A549 (cell line): ENCODE measurements at regions not wholly inside any gene's neighbourhood (a gene's known extent, or its start where the extent isn't known, plus 50 kb on each side); places are given as distances from the start of the nearest gene placed in this dataset.
A peak's percentile ranks its signal among the peaks of the same experiment; 100 is the strongest.

ENCODE experiments used
- ATAC-seq, 2 experiments: fragments of 200-7000 bp in 1 of 2; fragments of >200 bp in 1 of 2; cut with Nextera tagmentation in 1 of 2; cut with Tn5 transposase in 1 of 2; 3 replicates each; pipeline versions ENCODE4 v1.8.0 to v1.9.1; 2018 to 2020; ENCODE audit warnings: mild to moderate bottlenecking in 1 of 2, moderate library complexity in 1 of 2
- CTCF ChIA-PET: fragments of 300-600 bp; sonication (Branson Sonifier 250); formaldehyde crosslinking; extraction: SDS; loops from one replicate; lab custom pipeline; 2021; ENCODE audit warnings: antibody characterized with exemption, inconsistent platforms; lab: Yijun Ruan, JAX
- POLR2A ChIA-PET: fragments of 350-600 bp; formaldehyde crosslinking; extraction: SDS; loops from one replicate; lab custom pipeline; 2021; ENCODE audit warnings: antibody characterized with exemption, inconsistent platforms; lab: Yijun Ruan, JAX
- DNase-seq, 2 experiments: peaks; one replicate each; pipeline versions ENCODE4 v3.0.0 to v3.0.0-alpha.2; 2011 to 2016; ENCODE audit warnings: low read depth in 1 of 2, low spot score in 1 of 2
- FAIRE-seq: peaks from 2 replicates; lab custom pipeline; 2011; peaks lifted over from hg19 to GRCh38; lab: Jason Lieb, UNC
- H3K27ac ChIP-seq, 2 experiments: fragments of >200 bp; sonication (Bioruptor Twin); formaldehyde crosslinking; 3 replicates each; pipeline ENCODE4 v1.5.1; 2016 to 2017
- H3K4me1 ChIP-seq: fragments of >200 bp; sonication (Bioruptor Twin); formaldehyde crosslinking; 3 replicates; pipeline ENCODE4 v1.6.1; 2016
- H3K4me2 ChIP-seq: fragments of >200 bp; sonication (Bioruptor Twin); formaldehyde crosslinking; 3 replicates; pipeline ENCODE4 v1.6.1; 2016
- H3K4me3 ChIP-seq: fragments of >200 bp; sonication (Bioruptor Twin); formaldehyde crosslinking; 3 replicates; pipeline ENCODE4 v1.5.1; 2016
- H3K9me3 ChIP-seq: fragments of >200 bp; sonication (Bioruptor Twin); formaldehyde crosslinking; 3 replicates; pipeline ENCODE4 v1.6.1; 2016
- CEBPB ChIP-seq, 2 experiments: fragments of >200 bp in 1 of 2; sonication (Bioruptor Twin) in 1 of 2; formaldehyde crosslinking in 1 of 2; IDR thresholded peaks; 2 replicates each; pipeline ENCODE4 v1.6.1; 2012 to 2016
- EHF ChIP-seq: fragments of 250-450 bp; sonication (Bioruptor Pico); IDR thresholded peaks from 2 replicates; pipeline ENCODE4 v1.5.0; 2020; ENCODE audit warnings: mild to moderate bottlenecking
- EHMT2 ChIP-seq: fragments of 200-600 bp; sonication (generic); IDR thresholded peaks from 2 replicates; pipeline ENCODE4 v1.6.1; 2016; ENCODE audit warnings: antibody characterized with exemption, low read depth, mild to moderate bottlenecking, moderate library complexity
- EP300 ChIP-seq, 2 experiments: fragments of >200 bp; sonication (Bioruptor Twin); formaldehyde crosslinking; IDR thresholded peaks; 2 replicates in 1 of 2; 3 replicates in 1 of 2; pipeline ENCODE4 v1.6.1; 2016 to 2017
- HDAC2 ChIP-seq: fragments of 200-600 bp; sonication (generic); IDR thresholded peaks from 2 replicates; pipeline ENCODE4 v1.6.1; 2016
- HOXA7 ChIP-seq: fragments of 250-450 bp; sonication (Bioruptor Pico); IDR thresholded peaks from 2 replicates; pipeline ENCODE4 v1.5.0; 2020; ENCODE audit warnings: mild to moderate bottlenecking, moderate library complexity
- JUNB ChIP-seq: fragments of >200 bp; sonication (Bioruptor Twin); formaldehyde crosslinking; IDR thresholded peaks from 2 replicates; pipeline ENCODE4 v1.6.1; 2016
- KDM5A ChIP-seq: fragments of 200-600 bp; sonication (generic); IDR thresholded peaks from 2 replicates; pipeline ENCODE4 v1.6.1; 2016; ENCODE audit warnings: antibody characterized with exemption, mild to moderate bottlenecking
- MYC ChIP-seq: IDR thresholded peaks from 2 replicates; pipeline ENCODE4 v1.6.1; 2012; ENCODE audit warnings: mild to moderate bottlenecking, inconsistent platforms, low read length, improper control_type of control experiment, borderline replicate concordance
- PHF8 ChIP-seq: fragments of 200-600 bp; sonication (generic); IDR thresholded peaks from 2 replicates; pipeline ENCODE4 v1.6.1; 2016; ENCODE audit warnings: low read depth, mild to moderate bottlenecking, antibody characterized with exemption, moderate library complexity, borderline replicate concordance
- POLR2AphosphoS2 ChIP-seq: conservative IDR thresholded peaks from 2 replicates; pipeline ENCODE4 v1.6.1; 2012; ENCODE audit warnings: low read length, improper control_type of control experiment, inconsistent platforms
- RNF2 ChIP-seq: fragments of 200-600 bp; sonication (generic); IDR thresholded peaks from 2 replicates; pipeline ENCODE4 v1.6.1; 2016; ENCODE audit warnings: low read depth, mild to moderate bottlenecking, antibody characterized with exemption, moderate library complexity, borderline replicate concordance
- WGBS: methylation state at CpG from one replicate; pipeline ENCODE4 v1.1.6; 2017; ENCODE audit errors: missing lambda C conversion rate; 5-methylcytosine and 5-hydroxymethylcytosine counted together
- TF ChIP-seq, protein P1 (sequence below): fragments of 150-350 bp; IDR thresholded peaks from 2 replicates; pipeline ENCODE4 v1.6.1; 2014; ENCODE audit warnings: low read depth, mild to moderate bottlenecking, low read length
- TF ChIP-seq, protein P2 (sequence below): fragments of 250-450 bp; sonication (Bioruptor Pico); IDR thresholded peaks from 2 replicates; pipeline ENCODE4 v1.5.0; 2020; ENCODE audit warnings: low read depth, mild to moderate bottlenecking, moderate library complexity
- TF ChIP-seq, protein P3 (sequence below): fragments of 250-450 bp; sonication (Bioruptor Pico); IDR thresholded peaks from 2 replicates; pipeline ENCODE4 v1.5.0; 2021; ENCODE audit warnings: mild to moderate bottlenecking, moderate library complexity, borderline replicate concordance
- TF ChIP-seq, protein P4 (sequence below): fragments of 200-600 bp; sonication (generic); IDR thresholded peaks from 2 replicates; pipeline ENCODE4 v1.6.1; 2016; ENCODE audit warnings: antibody characterized with exemption, mild to moderate bottlenecking, moderate library complexity
- TF ChIP-seq, protein P5 (sequence below): IDR thresholded peaks from 2 replicates; pipeline ENCODE4 v1.6.1; 2012

DNA sequence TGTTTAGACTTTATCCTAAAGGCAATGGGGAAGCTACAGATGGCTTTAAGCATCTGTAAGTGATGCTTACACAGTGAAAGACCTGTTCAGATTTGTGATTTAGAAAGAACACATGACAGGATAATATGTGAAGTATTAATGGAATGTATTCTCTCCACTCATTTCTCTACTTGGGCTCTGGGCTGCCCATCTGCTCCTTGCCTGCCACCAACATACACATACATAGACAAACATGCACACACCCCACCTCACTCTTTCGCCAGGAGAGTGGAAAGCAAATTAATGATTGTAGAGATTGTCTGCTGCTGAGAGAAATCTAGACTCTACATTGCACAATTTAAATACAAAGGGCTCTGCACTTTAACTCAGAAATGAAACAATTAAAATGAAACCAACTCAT is 61.0 kb upstream of the NFE2L2 start:
- Histone ChIP-seq H3K9me3 (no peaks in the 10 kb centered on the region), H3K4me2 (peak overlapping the region; percentile 38; the same call in 2 of the 3 replicates), H3K4me3 (no peak overlapping the region), H3K4me1 (peaks cover 17% of the 10 kb centered on the region; the same call in 2 of the 3 replicates), H3K27ac (no peak overlapping the region)
- ChIA-PET POLR2A (no interaction called here), CTCF (interaction anchor here (0.9 to 2.1 kb wide), 3 partner anchors 10 to 161 kb away, joined by 3 to 5 read pairs (median 3); no protein-coding TSS in a partner anchor)
- 48% methylated on average over 1 of the region's 1 CpG for WGBS
- ATAC-seq = peak in 1 of 2 experiments; percentile 30; a peak in 2 of 6 replicates
- no peak for TF ChIP-seq RNF2
- no peak for TF ChIP-seq HDAC2
- TF ChIP-seq, protein P1, sequence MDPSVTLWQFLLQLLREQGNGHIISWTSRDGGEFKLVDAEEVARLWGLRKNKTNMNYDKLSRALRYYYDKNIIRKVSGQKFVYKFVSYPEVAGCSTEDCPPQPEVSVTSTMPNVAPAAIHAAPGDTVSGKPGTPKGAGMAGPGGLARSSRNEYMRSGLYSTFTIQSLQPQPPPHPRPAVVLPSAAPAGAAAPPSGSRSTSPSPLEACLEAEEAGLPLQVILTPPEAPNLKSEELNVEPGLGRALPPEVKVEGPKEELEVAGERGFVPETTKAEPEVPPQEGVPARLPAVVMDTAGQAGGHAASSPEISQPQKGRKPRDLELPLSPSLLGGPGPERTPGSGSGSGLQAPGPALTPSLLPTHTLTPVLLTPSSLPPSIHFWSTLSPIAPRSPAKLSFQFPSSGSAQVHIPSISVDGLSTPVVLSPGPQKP = no peak
- TF ChIP-seq EHF (CRISPR knock-in tag) = no peak
- no peak for TF ChIP-seq JUNB
- no peak for TF ChIP-seq EP300 (IDR thresholded peaks at IDR 0.05)
- TF ChIP-seq, protein P2, sequence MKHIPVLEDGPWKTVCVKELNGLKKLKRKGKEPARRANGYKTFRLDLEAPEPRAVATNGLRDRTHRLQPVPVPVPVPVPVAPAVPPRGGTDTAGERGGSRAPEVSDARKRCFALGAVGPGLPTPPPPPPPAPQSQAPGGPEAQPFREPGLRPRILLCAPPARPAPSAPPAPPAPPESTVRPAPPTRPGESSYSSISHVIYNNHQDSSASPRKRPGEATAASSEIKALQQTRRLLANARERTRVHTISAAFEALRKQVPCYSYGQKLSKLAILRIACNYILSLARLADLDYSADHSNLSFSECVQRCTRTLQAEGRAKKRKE (CRISPR knock-in tag) = no peak
- TF ChIP-seq MYC = no peak
- TF ChIP-seq EHMT2 = no peak
- no peak for TF ChIP-seq KDM5A
- no peak for TF ChIP-seq HOXA7 (CRISPR knock-in tag)
- DNase-seq = no peak
- FAIRE-seq = no peak

DNA sequence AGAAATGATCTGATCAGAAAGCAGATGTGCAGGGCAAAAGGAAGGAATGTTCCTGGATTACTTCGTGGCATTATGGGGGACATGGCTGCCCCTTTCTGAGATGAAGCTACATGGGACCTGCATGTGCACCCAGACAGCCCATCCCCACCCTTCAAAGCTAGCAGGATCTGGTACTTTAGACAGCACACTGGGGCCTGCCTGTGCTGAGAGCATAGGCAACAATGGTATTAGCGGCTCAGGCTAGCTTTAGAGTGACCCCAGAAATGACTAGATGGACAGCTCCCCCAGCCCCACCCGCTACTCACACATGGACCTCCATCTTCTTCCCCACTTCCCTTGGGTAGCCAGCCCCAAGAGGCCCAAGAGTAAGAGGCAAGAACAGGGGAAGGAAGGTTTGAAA is 61.5 kb upstream of the NFE2L2 start:
- no peak overlapping the region for H3K27ac ChIP-seq
- POLR2A ChIA-PET = no interaction called here
- H3K4me3 ChIP-seq = no peak overlapping the region
- WGBS = 67% methylated on average over 3 of the region's 3 CpGs
- CTCF ChIA-PET = interaction anchor here (0.9 to 2.1 kb wide), 4 partner anchors 9 to 161 kb away, joined by 3 to 6 read pairs (median 4); no protein-coding TSS in a partner anchor
- TF ChIP-seq CEBPB (IDR thresholded peaks at IDR 0.05) (no peak), PHF8 (no peak), POLR2AphosphoS2 (no peak)
- TF ChIP-seq, protein P2 (CRISPR knock-in tag) = no peak
- TF ChIP-seq, protein P3, sequence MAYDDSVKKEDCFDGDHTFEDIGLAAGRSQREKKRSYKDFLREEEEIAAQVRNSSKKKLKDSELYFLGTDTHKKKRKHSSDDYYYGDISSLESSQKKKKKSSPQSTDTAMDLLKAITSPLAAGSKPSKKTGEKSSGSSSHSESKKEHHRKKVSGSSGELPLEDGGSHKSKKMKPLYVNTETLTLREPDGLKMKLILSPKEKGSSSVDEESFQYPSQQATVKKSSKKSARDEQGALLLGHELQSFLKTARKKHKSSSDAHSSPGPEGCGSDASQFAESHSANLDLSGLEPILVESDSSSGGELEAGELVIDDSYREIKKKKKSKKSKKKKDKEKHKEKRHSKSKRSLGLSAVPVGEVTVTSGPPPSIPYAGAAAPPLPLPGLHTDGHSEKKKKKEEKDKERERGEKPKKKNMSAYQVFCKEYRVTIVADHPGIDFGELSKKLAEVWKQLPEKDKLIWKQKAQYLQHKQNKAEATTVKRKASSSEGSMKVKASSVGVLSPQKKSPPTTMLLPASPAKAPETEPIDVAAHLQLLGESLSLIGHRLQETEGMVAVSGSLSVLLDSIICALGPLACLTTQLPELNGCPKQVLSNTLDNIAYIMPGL = no peak
- TF ChIP-seq, protein P4, sequence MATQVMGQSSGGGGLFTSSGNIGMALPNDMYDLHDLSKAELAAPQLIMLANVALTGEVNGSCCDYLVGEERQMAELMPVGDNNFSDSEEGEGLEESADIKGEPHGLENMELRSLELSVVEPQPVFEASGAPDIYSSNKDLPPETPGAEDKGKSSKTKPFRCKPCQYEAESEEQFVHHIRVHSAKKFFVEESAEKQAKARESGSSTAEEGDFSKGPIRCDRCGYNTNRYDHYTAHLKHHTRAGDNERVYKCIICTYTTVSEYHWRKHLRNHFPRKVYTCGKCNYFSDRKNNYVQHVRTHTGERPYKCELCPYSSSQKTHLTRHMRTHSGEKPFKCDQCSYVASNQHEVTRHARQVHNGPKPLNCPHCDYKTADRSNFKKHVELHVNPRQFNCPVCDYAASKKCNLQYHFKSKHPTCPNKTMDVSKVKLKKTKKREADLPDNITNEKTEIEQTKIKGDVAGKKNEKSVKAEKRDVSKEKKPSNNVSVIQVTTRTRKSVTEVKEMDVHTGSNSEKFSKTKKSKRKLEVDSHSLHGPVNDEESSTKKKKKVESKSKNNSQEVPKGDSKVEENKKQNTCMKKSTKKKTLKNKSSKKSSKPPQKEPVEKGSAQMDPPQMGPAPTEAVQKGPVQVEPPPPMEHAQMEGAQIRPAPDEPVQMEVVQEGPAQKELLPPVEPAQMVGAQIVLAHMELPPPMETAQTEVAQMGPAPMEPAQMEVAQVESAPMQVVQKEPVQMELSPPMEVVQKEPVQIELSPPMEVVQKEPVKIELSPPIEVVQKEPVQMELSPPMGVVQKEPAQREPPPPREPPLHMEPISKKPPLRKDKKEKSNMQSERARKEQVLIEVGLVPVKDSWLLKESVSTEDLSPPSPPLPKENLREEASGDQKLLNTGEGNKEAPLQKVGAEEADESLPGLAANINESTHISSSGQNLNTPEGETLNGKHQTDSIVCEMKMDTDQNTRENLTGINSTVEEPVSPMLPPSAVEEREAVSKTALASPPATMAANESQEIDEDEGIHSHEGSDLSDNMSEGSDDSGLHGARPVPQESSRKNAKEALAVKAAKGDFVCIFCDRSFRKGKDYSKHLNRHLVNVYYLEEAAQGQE = no peak
- TF ChIP-seq, protein P5, sequence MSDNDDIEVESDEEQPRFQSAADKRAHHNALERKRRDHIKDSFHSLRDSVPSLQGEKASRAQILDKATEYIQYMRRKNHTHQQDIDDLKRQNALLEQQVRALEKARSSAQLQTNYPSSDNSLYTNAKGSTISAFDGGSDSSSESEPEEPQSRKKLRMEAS = no peak
- peaks cover 17% of the 10 kb centered on the region; the same call in 2 of the 3 replicates for H3K4me1 ChIP-seq
- no peak for FAIRE-seq
- no peaks in the 10 kb centered on the region for H3K9me3 ChIP-seq
- DNase-seq = no peak
- 0 out of 6 replicates have a peak, but pooled peaks of 1 of the 2 experiments have one; percentile 20 for ATAC-seq
- H3K4me2 ChIP-seq = peak overlapping the region; percentile 38; the same call in 2 of the 3 replicates
